Adipocyte (in vitro differentiated cells): ENCODE measurements at regions not wholly inside any gene's neighbourhood (a gene's known extent, or its start where the extent isn't known, plus 50 kb on each side); places are given as distances from the start of the nearest gene placed in this dataset.

Experiments used
- DNase-seq: peaks from one replicate; pipeline ENCODE4 v3.0.0-alpha.2; 2015; ENCODE audit warnings: low read depth
- H3K27me3 ChIP-seq: replicated peaks from 2 replicates; pipeline ENCODE4 v1.7.0; 2013; ENCODE audit warnings: mild to moderate bottlenecking, low read length, moderate library complexity; ENCODE audit not compliant: control insufficient read depth, insufficient read depth
- H3K36me3 ChIP-seq: 2 replicates; pipeline ENCODE4 v1.7.0; 2013; ENCODE audit warnings: low read length, mild to moderate bottlenecking, moderate library complexity; ENCODE audit not compliant: control insufficient read depth, insufficient read depth, severe bottlenecking
- H3K4me1 ChIP-seq: 2 replicates; pipeline ENCODE4 v1.7.0; 2013; ENCODE audit warnings: mild to moderate bottlenecking, low read length, moderate library complexity; ENCODE audit not compliant: control insufficient read depth, insufficient read depth
- H3K4me3 ChIP-seq: 2 replicates; pipeline ENCODE4 v1.7.0; 2013; ENCODE audit warnings: mild to moderate bottlenecking, low read length, moderate library complexity
- H3K9ac ChIP-seq: 2 replicates; pipeline ENCODE4 v1.7.0; 2013; ENCODE audit warnings: mild to moderate bottlenecking, low read length, moderate library complexity
- H3K9me3 ChIP-seq: 2 replicates; pipeline ENCODE4 v1.7.0; 2013; ENCODE audit warnings: mild to moderate bottlenecking, low read length, moderate library complexity; ENCODE audit not compliant: control insufficient read depth

- Histone ChIP-seq H3K27me3 (no peaks in the 10 kb centered on the region), H3K9me3 (no peaks in the 10 kb centered on the region), H3K4me1 (no peaks in the 10 kb centered on the region), H3K4me3 (no peak overlapping the region), H3K36me3 (no peaks in the 10 kb centered on the region), H3K9ac (no peak overlapping the region)
- DNase-seq: no peak
Observed at GRCh38 chr5:29642601-29643000, 1550.9 kb upstream of the CDH6 start.

- Histone ChIP-seq H3K4me3 (no peak overlapping the region), H3K4me1 (no peaks in the 10 kb centered on the region), H3K36me3 (no peaks in the 10 kb centered on the region), H3K9me3 (no peaks in the 10 kb centered on the region), H3K9ac (no peak overlapping the region), H3K27me3 (no peaks in the 10 kb centered on the region)
- DNase-seq: no peak
Observed at GRCh38 chr5:29614206-29614605, 1579.3 kb upstream of the CDH6 start.

DNA sequence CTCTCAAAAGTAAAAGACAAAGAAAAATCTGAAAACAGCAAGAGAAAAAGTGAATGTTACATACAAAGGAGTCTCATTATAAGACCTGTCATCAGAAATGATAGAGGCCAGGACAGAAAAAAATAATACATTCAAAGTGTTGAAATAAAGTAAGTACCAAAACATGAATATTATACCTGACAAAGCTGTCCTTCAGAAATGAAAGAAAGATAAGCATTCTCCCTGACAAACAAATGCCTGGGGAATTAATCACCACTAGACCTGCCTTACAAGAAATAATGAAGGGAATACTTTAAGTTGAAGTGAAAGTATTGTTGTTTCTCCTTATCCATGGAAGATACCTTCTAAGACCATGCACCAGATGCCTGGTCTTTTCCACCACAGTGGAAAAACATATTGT lies 1605.2 kb upstream of the CDH6 start:
- Histone ChIP-seq H3K9me3 (peaks cover 11% of the 10 kb centered on the region), H3K4me1 (no peaks in the 10 kb centered on the region), H3K36me3 (no peaks in the 10 kb centered on the region), H3K4me3 (no peak overlapping the region), H3K9ac (no peak overlapping the region), H3K27me3 (no peaks in the 10 kb centered on the region)
- no peak for DNase-seq

DNA sequence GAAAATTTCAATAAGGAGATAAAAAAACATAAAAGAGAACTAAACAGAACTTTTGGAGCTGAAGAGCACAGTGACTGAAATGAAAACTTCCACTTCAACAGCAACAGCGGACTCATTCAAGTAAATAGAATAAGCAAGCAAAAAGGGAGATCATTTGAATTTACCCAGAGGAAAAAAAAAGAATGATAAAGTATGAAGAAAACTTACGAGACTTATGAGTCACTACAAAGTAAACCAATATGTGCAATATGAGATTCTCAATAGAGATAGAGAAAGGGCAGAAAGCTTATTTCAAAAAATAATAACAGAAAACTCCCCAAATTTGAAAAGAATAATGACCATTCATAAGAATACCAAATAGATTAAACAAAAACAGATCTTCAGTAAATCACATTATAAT lies 1605.7 kb upstream of the CDH6 start:
- Histone ChIP-seq H3K4me3 (no peak overlapping the region), H3K9ac (no peak overlapping the region), H3K36me3 (no peaks in the 10 kb centered on the region), H3K9me3 (peaks cover 12% of the 10 kb centered on the region), H3K27me3 (no peaks in the 10 kb centered on the region), H3K4me1 (no peaks in the 10 kb centered on the region)
- DNase-seq: no peak

GRCh38 chr5:29568028-29568427 lies 1625.5 kb upstream of the CDH6 start:
- Histone ChIP-seq H3K36me3 (no peaks in the 10 kb centered on the region), H3K9me3 (peaks cover 4% of the 10 kb centered on the region), H3K27me3 (no peaks in the 10 kb centered on the region), H3K9ac (no peak overlapping the region), H3K4me3 (no peak overlapping the region), H3K4me1 (no peaks in the 10 kb centered on the region)
- no peak for DNase-seq

DNA sequence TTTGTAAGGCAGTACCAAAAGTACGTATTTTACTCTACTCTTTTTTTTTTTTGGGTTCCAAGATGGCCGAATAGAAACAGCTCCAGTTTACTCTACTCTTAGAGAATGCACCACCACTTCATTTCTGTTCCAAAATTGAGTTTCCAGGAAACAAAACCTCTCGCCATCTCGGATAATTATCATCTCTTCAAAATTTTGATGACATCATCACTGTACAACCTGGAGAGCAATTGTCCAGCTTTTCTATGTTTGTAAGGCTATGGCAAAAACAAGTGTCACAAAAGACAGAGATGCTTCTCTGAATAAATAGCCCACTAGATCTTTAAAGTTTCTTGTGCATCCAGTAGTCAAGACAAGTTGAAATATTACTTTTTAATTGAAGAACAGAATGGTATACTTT lies 1631.9 kb upstream of the CDH6 start:
- DNase-seq: no peak
- Histone ChIP-seq H3K4me1 (no peaks in the 10 kb centered on the region), H3K27me3 (no peaks in the 10 kb centered on the region), H3K36me3 (no peaks in the 10 kb centered on the region), H3K9me3 (peaks cover 3% of the 10 kb centered on the region), H3K4me3 (no peak overlapping the region), H3K9ac (no peak overlapping the region)

GRCh38 chr5:29550523-29550922 lies 1643.0 kb upstream of the CDH6 start:
- Histone ChIP-seq H3K9ac (no peak overlapping the region), H3K36me3 (no peaks in the 10 kb centered on the region), H3K4me1 (no peaks in the 10 kb centered on the region), H3K4me3 (no peak overlapping the region), H3K27me3 (no peaks in the 10 kb centered on the region), H3K9me3 (peaks cover 5% of the 10 kb centered on the region)
- no peak for DNase-seq

DNA sequence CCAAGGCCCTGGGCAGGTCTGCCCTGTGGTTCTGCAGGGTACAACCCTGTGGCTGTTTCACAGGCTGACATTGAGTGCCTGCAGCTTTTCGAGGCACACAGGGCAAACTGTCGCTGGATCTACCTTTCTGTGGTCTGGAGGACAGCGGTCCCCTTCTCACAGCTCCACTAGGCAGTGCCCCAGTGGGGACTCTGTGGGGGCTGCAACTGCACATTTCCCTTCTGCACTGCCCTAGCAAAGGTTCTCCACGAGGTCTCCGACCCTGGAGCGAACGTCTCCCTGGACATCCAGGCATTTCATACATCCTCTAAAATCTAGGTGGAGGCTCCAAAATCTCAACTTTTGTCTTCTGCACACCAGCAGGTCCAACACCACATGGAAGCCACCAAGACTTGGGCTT lies 1645.2 kb upstream of the CDH6 start:
- H3K4me1 ChIP-seq: no peaks in the 10 kb centered on the region
- DNase-seq: no peak
- H3K9ac ChIP-seq: no peak overlapping the region
- H3K9me3 ChIP-seq: no peaks in the 10 kb centered on the region
- H3K36me3 ChIP-seq: no peaks in the 10 kb centered on the region
- no peak overlapping the region for H3K4me3 ChIP-seq
- no peaks in the 10 kb centered on the region for H3K27me3 ChIP-seq

- DNase-seq: no peak
- no peaks in the 10 kb centered on the region for H3K36me3 ChIP-seq
- H3K9me3 ChIP-seq: no peaks in the 10 kb centered on the region
- no peak overlapping the region for H3K9ac ChIP-seq
- H3K4me1 ChIP-seq: no peaks in the 10 kb centered on the region
- no peaks in the 10 kb centered on the region for H3K27me3 ChIP-seq
- H3K4me3 ChIP-seq: no peak overlapping the region
Observed at GRCh38 chr5:29547236-29547865, 1646.1 kb upstream of the CDH6 start.

DNA sequence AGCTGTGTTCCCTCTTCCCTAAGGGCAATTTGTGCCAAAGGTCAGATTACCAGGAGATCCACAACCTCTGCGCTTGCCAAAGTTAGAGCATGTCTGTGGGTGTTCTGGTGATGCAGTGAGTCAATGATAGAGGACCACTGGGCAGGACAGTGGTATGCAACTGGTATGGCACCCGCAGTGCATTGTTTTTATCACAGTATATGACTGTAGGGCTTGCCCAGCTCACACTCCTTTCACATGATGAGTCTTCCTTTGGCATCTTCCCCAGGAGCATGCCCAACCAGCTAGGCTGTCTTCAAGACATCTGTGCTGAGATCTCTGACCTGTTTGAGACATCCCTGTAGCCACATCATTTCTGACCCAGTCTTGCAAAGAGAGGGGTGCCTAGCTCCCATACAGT lies 1650.0 kb upstream of the CDH6 start:
- H3K27me3 ChIP-seq: no peaks in the 10 kb centered on the region
- H3K36me3 ChIP-seq: no peaks in the 10 kb centered on the region
- DNase-seq: no peak
- H3K4me1 ChIP-seq: no peaks in the 10 kb centered on the region
- no peaks in the 10 kb centered on the region for H3K9me3 ChIP-seq
- no peak overlapping the region for H3K9ac ChIP-seq
- no peak overlapping the region for H3K4me3 ChIP-seq

DNA sequence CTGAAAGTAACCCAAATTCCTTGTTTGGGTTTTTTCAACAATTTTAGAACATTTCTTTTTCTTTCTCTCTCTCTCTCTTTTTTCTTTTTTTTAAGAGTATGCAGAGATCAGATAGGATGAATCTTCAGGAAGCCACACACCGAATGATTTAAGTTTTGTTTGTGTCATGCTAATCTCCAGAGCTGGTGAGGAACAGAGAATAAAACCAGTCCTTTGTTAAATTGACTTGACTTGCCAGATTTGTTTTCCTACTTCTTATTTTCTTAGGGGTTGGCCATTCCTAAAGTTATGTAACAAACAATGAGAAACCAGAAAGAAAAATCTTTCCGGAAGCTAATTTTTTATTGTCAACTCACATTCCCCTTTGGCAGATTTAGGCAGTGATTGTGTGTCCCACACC lies 1669.3 kb upstream of the CDH6 start:
- Histone ChIP-seq H3K4me3 (no peak overlapping the region), H3K27me3 (no peaks in the 10 kb centered on the region), H3K9ac (no peak overlapping the region), H3K9me3 (no peaks in the 10 kb centered on the region), H3K36me3 (no peaks in the 10 kb centered on the region), H3K4me1 (no peaks in the 10 kb centered on the region)
- DNase-seq: no peak

- no peaks in the 10 kb centered on the region for H3K27me3 ChIP-seq
- H3K9me3 ChIP-seq: peaks cover 4% of the 10 kb centered on the region
- H3K4me1 ChIP-seq: no peaks in the 10 kb centered on the region
- H3K4me3 ChIP-seq: no peak overlapping the region
- no peak for DNase-seq
- no peaks in the 10 kb centered on the region for H3K36me3 ChIP-seq
- H3K9ac ChIP-seq: no peak overlapping the region
Observed at GRCh38 chr5:29518176-29518575, 1675.3 kb upstream of the CDH6 start.
